WTC11 (cell line): ENCODE measurements at regions not wholly inside any gene's neighbourhood (a gene's known extent, or its start where the extent isn't known, plus 50 kb on each side); places are given as distances from the start of the nearest gene placed in this dataset.

Source experiments
- ATAC-seq: fragments of 200-7000 bp; cut with Tn5 transposase; 2 replicates; pipeline ENCODE4 v1.10.0; 2021; ENCODE audit warnings: mild to moderate bottlenecking, moderate library complexity
- CTCF ChIA-PET: fragments of 300-600 bp; sonication (Branson Sonifier 250); formaldehyde crosslinking; loops from one replicate; lab custom pipeline; 2021; ENCODE audit warnings: antibody characterized with exemption; lab: Charles Lee
- POLR2A ChIA-PET: fragments of 350-600 bp; sonication (Branson Sonifier 250); formaldehyde crosslinking; loops from one replicate; lab custom pipeline; 2021; ENCODE audit warnings: antibody characterized with exemption; lab: Charles Lee
- DNase-seq: peaks from one replicate; pipeline ENCODE4 v3.0.0; 2021; ENCODE audit warnings: low spot score
- H3K27ac Mint-ChIP-seq: 2 replicates; pipeline ENCODE4 v1.8.0; 2021; ENCODE audit warnings: mixed read lengths
- H3K27me3 Mint-ChIP-seq: 2 replicates; pipeline ENCODE4 v1.8.0; 2021; ENCODE audit warnings: low read depth, mild to moderate bottlenecking, moderate library complexity, mixed read lengths
- H3K36me3 Mint-ChIP-seq: 2 replicates; pipeline ENCODE4 v1.8.0; 2021; ENCODE audit warnings: mixed read lengths
- H3K4me1 Mint-ChIP-seq: 2 replicates; pipeline ENCODE4 v1.8.0; 2022; ENCODE audit warnings: mixed read lengths
- H3K4me3 Mint-ChIP-seq: 2 replicates; pipeline ENCODE4 v1.8.0; 2021; ENCODE audit warnings: mild to moderate bottlenecking, moderate library complexity, mixed read lengths
- H3K9me3 Mint-ChIP-seq: 2 replicates; pipeline ENCODE4 v1.8.0; 2021; ENCODE audit warnings: mixed read lengths
- ELF4 ChIP-seq: sonication (generic); formaldehyde crosslinking; IDR thresholded peaks from 2 replicates; pipeline ENCODE4 v1.8.1; 2022; ENCODE audit warnings: low read depth, mild to moderate bottlenecking, moderate library complexity, missing genetic modification reagents
- ETV6 ChIP-seq: sonication (generic); formaldehyde crosslinking; IDR thresholded peaks from 2 replicates; pipeline ENCODE4 v1.8.1; 2022; ENCODE audit warnings: mild to moderate bottlenecking, missing genetic modification reagents
- FOXJ3 ChIP-seq: sonication (generic); formaldehyde crosslinking; IDR thresholded peaks from 2 replicates; pipeline ENCODE4 v1.9.0; 2021; ENCODE audit warnings: missing genetic modification reagents, mild to moderate bottlenecking, borderline replicate concordance
- FOXP1 ChIP-seq: sonication (generic); formaldehyde crosslinking; IDR thresholded peaks from 2 replicates; pipeline ENCODE4 v1.8.0; 2022; ENCODE audit warnings: missing genetic modification reagents, mild to moderate bottlenecking, moderate library complexity, borderline replicate concordance
- NR2C2 ChIP-seq: sonication (generic); formaldehyde crosslinking; IDR thresholded peaks from 2 replicates; pipeline ENCODE4 v1.8.0; 2022; ENCODE audit warnings: mild to moderate bottlenecking, missing genetic modification reagents
- NR3C1 ChIP-seq: sonication (generic); formaldehyde crosslinking; conservative IDR thresholded peaks from 2 replicates; pipeline ENCODE4 v1.8.1; 2023; ENCODE audit warnings: low read depth, mild to moderate bottlenecking, missing genetic modification reagents
- SMAD3 ChIP-seq: sonication (generic); formaldehyde crosslinking; IDR thresholded peaks from 2 replicates; pipeline ENCODE4 v1.8.0; 2022; ENCODE audit warnings: missing genetic modification reagents, mild to moderate bottlenecking, borderline replicate concordance
- SP1 ChIP-seq: sonication (generic); formaldehyde crosslinking; conservative IDR thresholded peaks from 2 replicates; pipeline ENCODE4 v1.8.1; 2022; ENCODE audit warnings: missing genetic modification reagents
- TEAD4 ChIP-seq: sonication (generic); formaldehyde crosslinking; IDR thresholded peaks from 2 replicates; pipeline ENCODE4 v1.8.0; 2022; ENCODE audit warnings: mild to moderate bottlenecking, missing genetic modification reagents
- ZNF121 ChIP-seq: sonication (generic); formaldehyde crosslinking; IDR thresholded peaks from 2 replicates; pipeline ENCODE4 v1.8.0; 2023; ENCODE audit warnings: missing genetic modification reagents
- ZNF138 ChIP-seq: sonication (generic); formaldehyde crosslinking; conservative IDR thresholded peaks from 2 replicates; pipeline ENCODE4 v1.8.1; 2022; ENCODE audit warnings: mild to moderate bottlenecking, moderate library complexity, missing genetic modification reagents
- ZNF263 ChIP-seq: sonication (generic); formaldehyde crosslinking; IDR thresholded peaks from 2 replicates; pipeline ENCODE4 v1.8.1; 2022; ENCODE audit warnings: low read depth, mild to moderate bottlenecking, moderate library complexity, missing genetic modification reagents
- TF ChIP-seq, protein P1 (sequence below): sonication (generic); formaldehyde crosslinking; IDR thresholded peaks from 2 replicates; pipeline ENCODE4 v1.8.0; 2022; ENCODE audit warnings: mild to moderate bottlenecking, missing genetic modification reagents
- TF ChIP-seq, protein P2 (sequence below): sonication (generic); formaldehyde crosslinking; IDR thresholded peaks from 2 replicates; pipeline ENCODE4 v1.8.1; 2022; ENCODE audit warnings: mild to moderate bottlenecking, missing genetic modification reagents, moderate library complexity, borderline replicate concordance
- TF ChIP-seq, protein P3 (sequence below): sonication (generic); formaldehyde crosslinking; IDR thresholded peaks from 2 replicates; pipeline ENCODE4 v1.8.1; 2023; ENCODE audit warnings: mild to moderate bottlenecking, missing genetic modification reagents, moderate library complexity
- TF ChIP-seq, protein P4 (sequence below): sonication (generic); formaldehyde crosslinking; IDR thresholded peaks from 2 replicates; pipeline ENCODE4 v1.8.1; 2022; ENCODE audit warnings: low read depth, missing genetic modification reagents, borderline replicate concordance
- TF ChIP-seq, protein P5 (sequence below): sonication (generic); formaldehyde crosslinking; IDR thresholded peaks from 2 replicates; pipeline ENCODE4 v1.8.0; 2022; ENCODE audit warnings: missing genetic modification reagents
- TF ChIP-seq, protein P6 (sequence below): sonication (generic); formaldehyde crosslinking; IDR thresholded peaks from 2 replicates; pipeline ENCODE4 v1.8.0; 2023; ENCODE audit warnings: mild to moderate bottlenecking, missing genetic modification reagents
- TF ChIP-seq, protein P7 (sequence below): fragments of 250-450 bp; sonication (Bioruptor Pico); IDR thresholded peaks from 2 replicates; pipeline ENCODE4 v2.1.2; 2022; ENCODE audit warnings: mild to moderate bottlenecking, moderate library complexity
- TF ChIP-seq, protein P8 (sequence below): sonication (generic); formaldehyde crosslinking; IDR thresholded peaks from 2 replicates; pipeline ENCODE4 v1.8.0; 2023; ENCODE audit warnings: missing genetic modification reagents, mild to moderate bottlenecking, borderline replicate concordance

DNA sequence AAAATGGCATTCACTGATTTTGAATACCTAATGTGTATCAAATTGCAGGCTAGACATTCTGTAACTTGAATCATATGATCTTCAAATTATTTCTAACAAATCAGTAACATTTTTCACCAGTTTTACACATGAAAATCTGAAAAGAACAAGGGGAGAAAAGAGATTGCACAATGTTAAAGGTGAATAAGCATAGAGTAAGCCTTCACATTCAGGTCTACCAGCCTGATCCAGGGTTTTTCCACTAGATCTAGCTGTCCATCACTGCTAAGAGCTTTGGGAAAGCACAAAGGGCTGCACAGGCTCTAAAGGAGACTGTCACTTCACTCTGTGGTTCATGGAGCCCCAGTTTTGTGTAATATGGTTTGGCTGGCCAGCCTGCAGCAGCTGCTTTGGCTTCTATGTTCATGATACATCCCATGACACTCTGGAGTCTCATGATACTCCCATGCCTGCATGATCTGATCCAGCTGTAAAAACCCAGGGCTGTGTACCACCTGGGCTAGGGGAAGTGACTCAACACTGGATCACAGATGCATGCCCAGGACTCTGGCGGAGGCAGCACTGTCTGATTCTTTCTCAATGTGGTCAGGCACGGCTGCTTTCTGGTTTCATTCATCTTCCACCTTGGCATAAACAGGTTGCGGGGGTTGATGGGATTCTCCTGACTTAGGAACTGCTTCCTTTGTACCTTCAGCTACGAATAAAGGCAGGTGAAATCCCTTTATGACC lies 859.7 kb downstream of the GALC start:
- CTCF ChIA-PET = no interaction called here
- Mint-ChIP-seq H3K9me3 (no peaks in the 10 kb centered on the region), H3K27ac (no peak overlapping the region), H3K27me3 (0 out of 2 replicates have a peak, but pooled peaks cover 3% of the 10 kb centered on the region), H3K4me1 (peaks cover 9% of the 10 kb centered on the region), H3K36me3 (no peaks in the 10 kb centered on the region), H3K4me3 (no peak overlapping the region)
- ATAC-seq = peak; percentile 28
- no peak for DNase-seq
- TF ChIP-seq SMAD3 (CRISPR knock-in tag) = no peak
- TF ChIP-seq, protein P1, sequence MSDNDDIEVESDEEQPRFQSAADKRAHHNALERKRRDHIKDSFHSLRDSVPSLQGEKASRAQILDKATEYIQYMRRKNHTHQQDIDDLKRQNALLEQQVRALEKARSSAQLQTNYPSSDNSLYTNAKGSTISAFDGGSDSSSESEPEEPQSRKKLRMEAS = no peak
- TF ChIP-seq, protein P2, sequence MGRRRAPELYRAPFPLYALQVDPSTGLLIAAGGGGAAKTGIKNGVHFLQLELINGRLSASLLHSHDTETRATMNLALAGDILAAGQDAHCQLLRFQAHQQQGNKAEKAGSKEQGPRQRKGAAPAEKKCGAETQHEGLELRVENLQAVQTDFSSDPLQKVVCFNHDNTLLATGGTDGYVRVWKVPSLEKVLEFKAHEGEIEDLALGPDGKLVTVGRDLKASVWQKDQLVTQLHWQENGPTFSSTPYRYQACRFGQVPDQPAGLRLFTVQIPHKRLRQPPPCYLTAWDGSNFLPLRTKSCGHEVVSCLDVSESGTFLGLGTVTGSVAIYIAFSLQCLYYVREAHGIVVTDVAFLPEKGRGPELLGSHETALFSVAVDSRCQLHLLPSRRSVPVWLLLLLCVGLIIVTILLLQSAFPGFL (CRISPR knock-in tag) = no peak
- no peak for TF ChIP-seq FOXJ3
- TF ChIP-seq, protein P3, sequence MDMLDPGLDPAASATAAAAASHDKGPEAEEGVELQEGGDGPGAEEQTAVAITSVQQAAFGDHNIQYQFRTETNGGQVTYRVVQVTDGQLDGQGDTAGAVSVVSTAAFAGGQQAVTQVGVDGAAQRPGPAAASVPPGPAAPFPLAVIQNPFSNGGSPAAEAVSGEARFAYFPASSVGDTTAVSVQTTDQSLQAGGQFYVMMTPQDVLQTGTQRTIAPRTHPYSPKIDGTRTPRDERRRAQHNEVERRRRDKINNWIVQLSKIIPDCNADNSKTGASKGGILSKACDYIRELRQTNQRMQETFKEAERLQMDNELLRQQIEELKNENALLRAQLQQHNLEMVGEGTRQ (CRISPR knock-in tag) = no peak
- TF ChIP-seq ZNF138 (CRISPR knock-in tag) = no peak
- no peak for TF ChIP-seq FOXP1 (CRISPR knock-in tag)
- TF ChIP-seq NR2C2 (CRISPR knock-in tag) = no peak
- TF ChIP-seq, protein P4, sequence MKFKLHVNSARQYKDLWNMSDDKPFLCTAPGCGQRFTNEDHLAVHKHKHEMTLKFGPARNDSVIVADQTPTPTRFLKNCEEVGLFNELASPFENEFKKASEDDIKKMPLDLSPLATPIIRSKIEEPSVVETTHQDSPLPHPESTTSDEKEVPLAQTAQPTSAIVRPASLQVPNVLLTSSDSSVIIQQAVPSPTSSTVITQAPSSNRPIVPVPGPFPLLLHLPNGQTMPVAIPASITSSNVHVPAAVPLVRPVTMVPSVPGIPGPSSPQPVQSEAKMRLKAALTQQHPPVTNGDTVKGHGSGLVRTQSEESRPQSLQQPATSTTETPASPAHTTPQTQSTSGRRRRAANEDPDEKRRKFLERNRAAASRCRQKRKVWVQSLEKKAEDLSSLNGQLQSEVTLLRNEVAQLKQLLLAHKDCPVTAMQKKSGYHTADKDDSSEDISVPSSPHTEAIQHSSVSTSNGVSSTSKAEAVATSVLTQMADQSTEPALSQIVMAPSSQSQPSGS (CRISPR knock-in tag) = no peak
- TF ChIP-seq ZNF263 = no peak
- TF ChIP-seq NR3C1 = no peak
- no peak for TF ChIP-seq SP1 (CRISPR knock-in tag)
- TF ChIP-seq, protein P5, sequence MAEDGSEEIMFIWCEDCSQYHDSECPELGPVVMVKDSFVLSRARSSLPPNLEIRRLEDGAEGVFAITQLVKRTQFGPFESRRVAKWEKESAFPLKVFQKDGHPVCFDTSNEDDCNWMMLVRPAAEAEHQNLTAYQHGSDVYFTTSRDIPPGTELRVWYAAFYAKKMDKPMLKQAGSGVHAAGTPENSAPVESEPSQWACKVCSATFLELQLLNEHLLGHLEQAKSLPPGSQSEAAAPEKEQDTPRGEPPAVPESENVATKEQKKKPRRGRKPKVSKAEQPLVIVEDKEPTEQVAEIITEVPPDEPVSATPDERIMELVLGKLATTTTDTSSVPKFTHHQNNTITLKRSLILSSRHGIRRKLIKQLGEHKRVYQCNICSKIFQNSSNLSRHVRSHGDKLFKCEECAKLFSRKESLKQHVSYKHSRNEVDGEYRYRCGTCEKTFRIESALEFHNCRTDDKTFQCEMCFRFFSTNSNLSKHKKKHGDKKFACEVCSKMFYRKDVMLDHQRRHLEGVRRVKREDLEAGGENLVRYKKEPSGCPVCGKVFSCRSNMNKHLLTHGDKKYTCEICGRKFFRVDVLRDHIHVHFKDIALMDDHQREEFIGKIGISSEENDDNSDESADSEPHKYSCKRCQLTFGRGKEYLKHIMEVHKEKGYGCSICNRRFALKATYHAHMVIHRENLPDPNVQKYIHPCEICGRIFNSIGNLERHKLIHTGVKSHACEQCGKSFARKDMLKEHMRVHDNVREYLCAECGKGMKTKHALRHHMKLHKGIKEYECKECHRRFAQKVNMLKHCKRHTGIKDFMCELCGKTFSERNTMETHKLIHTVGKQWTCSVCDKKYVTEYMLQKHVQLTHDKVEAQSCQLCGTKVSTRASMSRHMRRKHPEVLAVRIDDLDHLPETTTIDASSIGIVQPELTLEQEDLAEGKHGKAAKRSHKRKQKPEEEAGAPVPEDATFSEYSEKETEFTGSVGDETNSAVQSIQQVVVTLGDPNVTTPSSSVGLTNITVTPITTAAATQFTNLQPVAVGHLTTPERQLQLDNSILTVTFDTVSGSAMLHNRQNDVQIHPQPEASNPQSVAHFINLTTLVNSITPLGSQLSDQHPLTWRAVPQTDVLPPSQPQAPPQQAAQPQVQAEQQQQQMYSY (CRISPR knock-in tag) = no peak
- no peak for TF ChIP-seq ZNF121 (CRISPR knock-in tag)
- no peak for TF ChIP-seq TEAD4 (CRISPR knock-in tag)
- no peak for TF ChIP-seq ELF4 (CRISPR knock-in tag)
- TF ChIP-seq, protein P6, sequence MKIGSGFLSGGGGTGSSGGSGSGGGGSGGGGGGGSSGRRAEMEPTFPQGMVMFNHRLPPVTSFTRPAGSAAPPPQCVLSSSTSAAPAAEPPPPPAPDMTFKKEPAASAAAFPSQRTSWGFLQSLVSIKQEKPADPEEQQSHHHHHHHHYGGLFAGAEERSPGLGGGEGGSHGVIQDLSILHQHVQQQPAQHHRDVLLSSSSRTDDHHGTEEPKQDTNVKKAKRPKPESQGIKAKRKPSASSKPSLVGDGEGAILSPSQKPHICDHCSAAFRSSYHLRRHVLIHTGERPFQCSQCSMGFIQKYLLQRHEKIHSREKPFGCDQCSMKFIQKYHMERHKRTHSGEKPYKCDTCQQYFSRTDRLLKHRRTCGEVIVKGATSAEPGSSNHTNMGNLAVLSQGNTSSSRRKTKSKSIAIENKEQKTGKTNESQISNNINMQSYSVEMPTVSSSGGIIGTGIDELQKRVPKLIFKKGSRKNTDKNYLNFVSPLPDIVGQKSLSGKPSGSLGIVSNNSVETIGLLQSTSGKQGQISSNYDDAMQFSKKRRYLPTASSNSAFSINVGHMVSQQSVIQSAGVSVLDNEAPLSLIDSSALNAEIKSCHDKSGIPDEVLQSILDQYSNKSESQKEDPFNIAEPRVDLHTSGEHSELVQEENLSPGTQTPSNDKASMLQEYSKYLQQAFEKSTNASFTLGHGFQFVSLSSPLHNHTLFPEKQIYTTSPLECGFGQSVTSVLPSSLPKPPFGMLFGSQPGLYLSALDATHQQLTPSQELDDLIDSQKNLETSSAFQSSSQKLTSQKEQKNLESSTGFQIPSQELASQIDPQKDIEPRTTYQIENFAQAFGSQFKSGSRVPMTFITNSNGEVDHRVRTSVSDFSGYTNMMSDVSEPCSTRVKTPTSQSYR (CRISPR knock-in tag) = no peak
- TF ChIP-seq, protein P7, sequence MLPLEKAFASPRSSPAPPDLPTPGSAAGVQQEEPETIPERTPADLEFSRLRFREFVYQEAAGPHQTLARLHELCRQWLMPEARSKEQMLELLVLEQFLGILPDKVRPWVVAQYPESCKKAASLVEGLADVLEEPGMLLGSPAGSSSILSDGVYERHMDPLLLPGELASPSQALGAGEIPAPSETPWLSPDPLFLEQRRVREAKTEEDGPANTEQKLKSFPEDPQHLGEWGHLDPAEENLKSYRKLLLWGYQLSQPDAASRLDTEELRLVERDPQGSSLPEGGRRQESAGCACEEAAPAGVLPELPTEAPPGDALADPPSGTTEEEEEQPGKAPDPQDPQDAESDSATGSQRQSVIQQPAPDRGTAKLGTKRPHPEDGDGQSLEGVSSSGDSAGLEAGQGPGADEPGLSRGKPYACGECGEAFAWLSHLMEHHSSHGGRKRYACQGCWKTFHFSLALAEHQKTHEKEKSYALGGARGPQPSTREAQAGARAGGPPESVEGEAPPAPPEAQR (CRISPR knock-in tag) = no peak
- TF ChIP-seq ETV6 (CRISPR knock-in tag) = no peak
- TF ChIP-seq, protein P8, sequence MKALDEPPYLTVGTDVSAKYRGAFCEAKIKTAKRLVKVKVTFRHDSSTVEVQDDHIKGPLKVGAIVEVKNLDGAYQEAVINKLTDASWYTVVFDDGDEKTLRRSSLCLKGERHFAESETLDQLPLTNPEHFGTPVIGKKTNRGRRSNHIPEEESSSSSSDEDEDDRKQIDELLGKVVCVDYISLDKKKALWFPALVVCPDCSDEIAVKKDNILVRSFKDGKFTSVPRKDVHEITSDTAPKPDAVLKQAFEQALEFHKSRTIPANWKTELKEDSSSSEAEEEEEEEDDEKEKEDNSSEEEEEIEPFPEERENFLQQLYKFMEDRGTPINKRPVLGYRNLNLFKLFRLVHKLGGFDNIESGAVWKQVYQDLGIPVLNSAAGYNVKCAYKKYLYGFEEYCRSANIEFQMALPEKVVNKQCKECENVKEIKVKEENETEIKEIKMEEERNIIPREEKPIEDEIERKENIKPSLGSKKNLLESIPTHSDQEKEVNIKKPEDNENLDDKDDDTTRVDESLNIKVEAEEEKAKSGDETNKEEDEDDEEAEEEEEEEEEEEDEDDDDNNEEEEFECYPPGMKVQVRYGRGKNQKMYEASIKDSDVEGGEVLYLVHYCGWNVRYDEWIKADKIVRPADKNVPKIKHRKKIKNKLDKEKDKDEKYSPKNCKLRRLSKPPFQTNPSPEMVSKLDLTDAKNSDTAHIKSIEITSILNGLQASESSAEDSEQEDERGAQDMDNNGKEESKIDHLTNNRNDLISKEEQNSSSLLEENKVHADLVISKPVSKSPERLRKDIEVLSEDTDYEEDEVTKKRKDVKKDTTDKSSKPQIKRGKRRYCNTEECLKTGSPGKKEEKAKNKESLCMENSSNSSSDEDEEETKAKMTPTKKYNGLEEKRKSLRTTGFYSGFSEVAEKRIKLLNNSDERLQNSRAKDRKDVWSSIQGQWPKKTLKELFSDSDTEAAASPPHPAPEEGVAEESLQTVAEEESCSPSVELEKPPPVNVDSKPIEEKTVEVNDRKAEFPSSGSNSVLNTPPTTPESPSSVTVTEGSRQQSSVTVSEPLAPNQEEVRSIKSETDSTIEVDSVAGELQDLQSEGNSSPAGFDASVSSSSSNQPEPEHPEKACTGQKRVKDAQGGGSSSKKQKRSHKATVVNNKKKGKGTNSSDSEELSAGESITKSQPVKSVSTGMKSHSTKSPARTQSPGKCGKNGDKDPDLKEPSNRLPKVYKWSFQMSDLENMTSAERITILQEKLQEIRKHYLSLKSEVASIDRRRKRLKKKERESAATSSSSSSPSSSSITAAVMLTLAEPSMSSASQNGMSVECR (CRISPR knock-in tag) = no peak
- POLR2A ChIA-PET = interaction anchor here (1.3 kb wide), 1 partner anchor 13 kb away, joined by 3 read pairs; no protein-coding TSS in a partner anchor
